NB4 (cell line): ENCODE measurements at regions not wholly inside any gene's neighbourhood (a gene's known extent, or its start where the extent isn't known, plus 50 kb on each side); places are given as distances from the start of the nearest gene placed in this dataset.

Experiments used
- MYC ChIP-seq: IDR thresholded peaks from 2 replicates; pipeline ENCODE4 v1.6.1; 2011; ENCODE audit warnings: low read depth, low read length
- POLR2A ChIP-seq: IDR thresholded peaks from 2 replicates; pipeline ENCODE4 v1.6.1; 2011; ENCODE audit warnings: mild to moderate bottlenecking; ENCODE audit not compliant: insufficient read length; ENCODE audit errors: extremely low read depth
- TF ChIP-seq, protein P1 (sequence below): IDR thresholded peaks from one replicate; pipeline ENCODE4 v1.5.1; 2012; ENCODE audit warnings: low read depth, low read length

DNA sequence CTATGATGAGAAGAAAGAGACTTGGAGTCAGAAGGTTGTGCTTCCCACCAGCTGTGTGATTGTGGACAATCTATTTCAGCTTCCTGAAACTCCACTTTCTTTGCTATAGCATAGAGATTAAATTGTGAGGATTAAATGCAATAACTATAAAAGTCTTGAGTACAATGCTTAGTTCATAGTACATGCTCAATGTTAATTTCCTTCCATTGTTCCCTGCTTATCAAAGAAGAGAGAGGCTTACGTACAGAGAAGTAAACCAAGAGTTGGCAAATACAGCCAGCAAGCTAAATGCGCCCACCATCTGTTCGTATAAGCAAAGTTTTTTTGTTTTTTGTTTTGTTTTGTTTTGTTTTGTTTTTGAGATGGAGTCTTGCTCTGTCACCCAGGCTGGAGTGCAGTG, 317.9 kb upstream of the NFIA start:
- TF ChIP-seq, protein P1, sequence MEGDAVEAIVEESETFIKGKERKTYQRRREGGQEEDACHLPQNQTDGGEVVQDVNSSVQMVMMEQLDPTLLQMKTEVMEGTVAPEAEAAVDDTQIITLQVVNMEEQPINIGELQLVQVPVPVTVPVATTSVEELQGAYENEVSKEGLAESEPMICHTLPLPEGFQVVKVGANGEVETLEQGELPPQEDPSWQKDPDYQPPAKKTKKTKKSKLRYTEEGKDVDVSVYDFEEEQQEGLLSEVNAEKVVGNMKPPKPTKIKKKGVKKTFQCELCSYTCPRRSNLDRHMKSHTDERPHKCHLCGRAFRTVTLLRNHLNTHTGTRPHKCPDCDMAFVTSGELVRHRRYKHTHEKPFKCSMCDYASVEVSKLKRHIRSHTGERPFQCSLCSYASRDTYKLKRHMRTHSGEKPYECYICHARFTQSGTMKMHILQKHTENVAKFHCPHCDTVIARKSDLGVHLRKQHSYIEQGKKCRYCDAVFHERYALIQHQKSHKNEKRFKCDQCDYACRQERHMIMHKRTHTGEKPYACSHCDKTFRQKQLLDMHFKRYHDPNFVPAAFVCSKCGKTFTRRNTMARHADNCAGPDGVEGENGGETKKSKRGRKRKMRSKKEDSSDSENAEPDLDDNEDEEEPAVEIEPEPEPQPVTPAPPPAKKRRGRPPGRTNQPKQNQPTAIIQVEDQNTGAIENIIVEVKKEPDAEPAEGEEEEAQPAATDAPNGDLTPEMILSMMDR: no peak
- no peak for TF ChIP-seq POLR2A
- no peak for TF ChIP-seq MYC
